HG02571 (cell line): ENCODE measurements at regions not wholly inside any gene's neighbourhood (a gene's known extent, or its start where the extent isn't known, plus 50 kb on each side); places are given as distances from the start of the nearest gene placed in this dataset.

Experiments
- ATAC-seq: cut with Tn5 transposase; IDR thresholded peaks from one replicate; pipeline ENCODE4 v1.9.1; 2021; ENCODE audit warnings: mild to moderate bottlenecking, moderate library complexity; ENCODE audit not compliant: unreplicated experiment

DNA sequence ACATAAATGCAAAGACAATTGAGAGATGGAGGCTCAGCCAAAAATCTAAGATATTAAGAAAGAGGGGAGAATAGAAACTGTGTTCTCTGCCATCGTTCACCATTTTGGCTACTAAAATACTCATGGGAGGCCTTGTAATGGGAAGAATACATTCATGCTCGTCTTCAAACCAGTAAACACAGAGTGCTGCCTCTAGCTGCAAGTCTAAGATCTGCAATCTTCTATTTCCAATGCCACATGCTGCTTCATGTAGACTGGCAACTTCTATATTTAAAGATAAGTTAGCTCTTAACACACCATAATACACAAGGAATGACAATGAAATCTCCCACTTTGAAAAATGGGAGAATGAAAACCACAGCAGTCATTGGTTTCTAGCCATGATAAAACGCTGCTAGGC lies 387.3 kb downstream of the HS3ST3B1 start:
- ATAC-seq = no peak

- no peak for ATAC-seq
Measured at GRCh38 chr17:14672830-14673229, 371.9 kb downstream of the HS3ST3B1 start.

- ATAC-seq = no peak
Measured at GRCh38 chr17:14670861-14671260, 370.0 kb downstream of the HS3ST3B1 start.

DNA sequence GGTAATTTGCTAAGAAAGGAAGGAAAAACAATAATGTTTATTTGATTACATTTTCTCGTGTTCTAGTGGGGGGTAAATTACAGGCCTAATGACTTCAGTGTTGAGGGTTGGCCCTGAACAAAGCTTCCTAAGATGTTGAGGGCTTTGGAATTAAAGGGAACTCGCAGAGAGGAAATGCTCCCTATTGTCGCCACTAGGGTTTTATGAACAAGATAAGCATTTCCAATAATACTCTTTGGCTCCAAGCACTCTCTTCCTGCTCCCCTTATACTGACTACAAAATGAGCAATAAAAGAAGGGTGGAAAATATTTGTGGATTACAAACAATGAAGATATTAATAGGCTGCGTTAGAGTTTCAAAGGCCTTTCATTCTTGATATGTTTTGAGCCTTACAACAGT lies 363.6 kb downstream of the HS3ST3B1 start:
- ATAC-seq = no peak

DNA sequence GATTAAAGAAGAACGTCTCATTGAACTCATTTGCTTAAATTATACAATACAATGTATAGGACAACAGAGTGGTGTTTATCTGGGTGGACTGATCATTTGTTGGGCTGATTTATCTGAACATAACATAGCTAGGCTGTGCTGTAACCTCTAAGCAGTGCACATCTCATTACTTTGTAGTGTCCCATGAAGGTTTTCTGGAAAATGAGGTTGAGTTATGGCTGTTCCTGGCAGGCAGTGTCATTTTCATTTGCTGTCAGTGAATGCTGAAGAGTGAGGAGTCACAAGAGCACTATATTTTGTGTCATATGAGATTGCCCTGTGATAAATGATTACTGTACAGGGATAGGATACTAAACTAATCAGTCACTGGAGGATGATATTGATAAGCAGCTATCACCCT lies 340.2 kb downstream of the HS3ST3B1 start:
- no peak for ATAC-seq

DNA sequence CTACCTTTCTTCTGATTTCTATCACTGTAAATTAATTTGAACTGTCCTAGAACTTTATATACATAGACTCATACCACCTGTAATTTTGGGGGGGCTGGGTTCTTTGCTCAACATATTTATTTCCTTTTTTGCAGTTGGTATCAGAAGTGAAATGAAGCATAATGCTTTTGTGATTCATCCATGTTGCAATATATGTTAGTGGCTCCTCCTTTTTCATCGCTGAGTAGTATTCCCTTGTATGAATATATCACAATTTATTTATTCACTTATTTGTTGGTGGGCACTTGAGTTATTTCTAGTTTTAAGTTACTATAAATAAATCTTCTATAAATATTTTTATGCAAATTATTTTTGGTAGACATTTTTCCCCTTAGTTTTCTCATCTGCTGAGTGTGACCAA lies 336.4 kb downstream of the HS3ST3B1 start:
- ATAC-seq = no peak

- no peak for ATAC-seq
Measured at GRCh38 chr17:14630621-14631020, 329.7 kb downstream of the HS3ST3B1 start.

GRCh38 chr17:14630046-14630445 lies 329.2 kb downstream of the HS3ST3B1 start:
- no peak for ATAC-seq

DNA sequence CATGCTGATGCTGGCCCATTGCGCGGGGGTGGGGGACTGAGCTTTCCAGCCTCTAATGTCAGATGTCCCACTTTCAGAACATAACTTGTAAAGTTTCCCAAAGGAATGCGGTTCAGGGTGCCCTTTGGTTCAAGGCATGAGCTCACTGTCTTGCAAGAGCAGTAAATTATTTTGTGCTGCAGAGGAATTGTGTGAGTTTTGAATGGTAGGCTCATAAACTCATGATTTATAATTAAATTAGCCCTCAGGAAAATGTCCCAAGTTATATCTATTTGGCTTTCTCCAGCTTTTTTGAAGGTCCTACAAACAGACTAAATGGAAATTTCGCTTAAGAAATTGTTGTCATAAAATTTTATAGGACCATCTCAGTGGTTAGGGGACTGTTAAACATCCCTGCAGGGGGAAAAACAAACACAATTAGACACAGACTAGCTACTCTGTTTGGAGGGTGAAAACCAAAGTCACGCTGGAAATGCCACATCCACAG lies 321.8 kb downstream of the HS3ST3B1 start:
- ATAC-seq = no peak

DNA sequence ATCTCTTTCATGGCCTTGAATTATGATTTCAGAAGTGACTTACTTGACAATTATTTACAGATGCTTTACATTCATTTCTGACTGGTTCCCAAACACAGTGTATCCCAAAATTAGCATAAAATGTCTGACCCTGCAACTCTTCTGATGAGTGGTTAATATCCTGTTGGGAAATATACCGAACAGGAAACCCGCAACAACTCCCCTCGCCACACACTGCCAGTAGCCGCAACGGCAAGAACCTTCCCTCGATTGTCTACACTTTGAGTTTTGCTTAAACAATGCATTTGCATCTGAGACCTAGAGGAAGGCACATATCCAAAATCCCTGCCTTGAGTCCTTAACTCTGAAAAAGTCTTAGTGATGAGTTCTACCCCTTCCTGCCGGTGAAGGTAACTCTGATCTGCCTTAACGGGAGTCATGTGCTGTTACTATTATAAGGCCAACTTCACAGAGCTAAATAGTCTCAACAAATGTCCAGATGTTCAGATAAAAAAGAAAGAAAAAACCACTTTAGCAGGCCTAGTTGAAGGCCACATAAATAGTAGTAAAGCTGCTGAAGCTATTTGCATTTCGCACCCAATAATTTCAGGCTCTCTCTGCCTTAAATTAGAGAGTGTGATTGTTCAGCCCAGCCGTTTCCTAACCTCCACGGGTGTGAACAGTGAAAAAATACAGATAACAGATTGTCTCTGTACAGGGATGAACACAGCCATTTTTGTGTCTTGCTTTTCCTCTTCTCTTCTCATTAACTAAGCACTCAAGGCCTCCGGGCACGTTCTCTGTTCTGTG lies 321.1 kb downstream of the HS3ST3B1 start:
- ATAC-seq = no peak

GRCh38 chr17:14619821-14620220 lies 318.9 kb downstream of the HS3ST3B1 start:
- ATAC-seq = no peak

GRCh38 chr17:14616528-14616927 lies 315.6 kb downstream of the HS3ST3B1 start:
- no peak for ATAC-seq

DNA sequence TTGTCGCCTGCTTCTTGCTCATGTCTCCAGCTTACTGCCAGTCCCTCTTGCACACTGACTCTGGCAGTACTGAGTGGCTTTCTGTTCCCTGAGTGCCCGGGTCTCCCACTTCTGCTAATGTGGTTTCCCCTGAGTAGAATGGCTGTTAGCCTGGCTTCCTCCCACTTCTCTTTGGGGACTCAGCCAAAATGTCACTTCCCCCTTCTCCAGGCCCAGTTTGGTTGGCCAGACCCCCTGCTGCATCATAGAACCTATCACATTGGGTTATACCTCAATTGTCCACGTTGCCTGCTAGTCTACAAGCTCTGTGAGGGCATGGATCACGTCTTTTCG lies 304.4 kb downstream of the HS3ST3B1 start:
- ATAC-seq = no peak

DNA sequence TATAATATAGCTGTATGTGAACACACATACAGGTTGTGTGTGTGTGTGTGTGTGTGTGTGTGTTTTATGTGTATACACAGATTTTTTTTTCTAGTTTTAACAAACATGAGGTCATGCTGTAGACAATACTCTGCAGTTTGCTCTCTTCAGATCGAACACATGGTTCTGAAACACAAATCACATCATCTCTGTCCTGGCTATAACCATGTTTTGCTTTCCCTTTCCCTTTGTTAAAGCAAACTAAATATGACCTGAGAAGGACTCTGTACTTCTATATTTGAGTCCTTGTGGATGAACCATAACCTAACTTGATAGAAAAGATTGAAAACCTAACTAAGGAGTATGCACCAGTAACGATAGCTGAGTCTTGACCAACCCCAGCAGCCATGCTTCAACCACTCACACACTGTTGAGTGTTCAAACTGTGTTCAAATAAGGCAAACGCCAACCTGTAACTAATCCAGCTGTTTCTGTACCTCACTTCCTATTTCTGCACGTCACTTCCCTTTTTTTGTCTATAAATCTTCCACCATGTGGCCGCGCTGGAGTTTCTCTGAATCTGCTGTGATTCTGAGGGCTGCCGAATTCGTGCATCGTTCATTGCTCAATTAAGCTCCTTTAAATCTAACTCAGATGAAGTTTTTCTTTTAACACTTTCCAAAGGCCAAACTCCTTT lies 303.8 kb downstream of the HS3ST3B1 start:
- ATAC-seq = no peak

GRCh38 chr17:14596224-14596623 lies 295.3 kb downstream of the HS3ST3B1 start:
- no peak for ATAC-seq

GRCh38 chr17:14595656-14596055 lies 294.8 kb downstream of the HS3ST3B1 start:
- no peak for ATAC-seq

GRCh38 chr17:14594690-14595089 lies 293.8 kb downstream of the HS3ST3B1 start:
- ATAC-seq = no peak

DNA sequence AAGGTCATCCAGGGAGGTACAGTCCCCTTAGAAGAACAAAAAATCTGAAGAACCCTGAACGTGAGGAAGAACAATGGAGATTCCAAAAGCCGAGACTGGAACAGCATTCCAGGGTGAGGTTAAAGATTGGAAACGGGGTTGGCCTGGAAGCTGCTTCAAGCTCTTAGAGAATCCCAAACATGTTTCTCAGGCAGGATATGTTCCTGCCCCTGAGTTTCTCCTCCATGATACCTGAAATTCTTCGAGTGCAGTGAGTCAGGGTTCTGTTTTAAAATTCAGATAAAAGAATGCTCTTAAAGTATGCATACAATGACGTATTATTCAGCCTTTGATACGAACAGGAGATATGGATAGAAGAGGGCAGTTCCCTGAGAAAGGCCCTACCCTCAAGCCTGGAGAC lies 293.1 kb downstream of the HS3ST3B1 start:
- no peak for ATAC-seq

DNA sequence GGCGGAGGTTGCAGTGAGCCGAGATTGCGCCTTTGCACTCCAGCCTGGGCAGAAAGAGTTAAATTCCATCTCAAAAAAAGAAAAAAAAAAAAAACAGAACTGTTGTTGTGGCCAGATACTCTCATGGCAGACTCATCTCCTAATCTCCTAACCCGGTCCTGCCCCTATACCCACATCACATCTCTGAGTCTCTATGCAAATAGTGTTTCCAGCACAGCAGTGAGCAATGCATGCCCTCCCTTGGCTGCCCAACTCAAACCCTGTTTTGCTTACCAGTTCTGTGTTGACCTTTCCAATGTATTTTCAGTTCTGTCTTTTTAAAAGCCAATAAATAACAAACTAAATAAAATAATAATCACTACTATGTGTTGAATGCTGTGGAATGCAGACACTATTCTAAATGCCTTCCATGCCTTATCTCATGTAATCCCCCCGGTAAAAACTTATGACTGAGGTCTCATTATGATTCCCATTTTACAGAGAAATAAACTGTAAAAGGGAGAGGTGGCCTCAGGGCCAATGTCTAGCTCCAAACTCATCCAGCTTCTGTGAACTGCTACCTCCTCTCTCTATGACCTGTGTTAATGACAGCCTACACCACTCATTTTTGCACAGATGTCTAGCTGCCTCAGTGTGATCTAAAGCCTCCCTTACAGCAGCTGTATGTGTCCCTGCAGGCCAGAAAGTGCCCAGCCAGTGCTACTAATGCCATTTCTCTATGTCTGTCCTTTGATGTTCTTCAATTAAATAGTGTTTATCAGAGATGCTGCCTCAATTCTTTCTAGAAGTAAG lies 289.8 kb downstream of the HS3ST3B1 start:
- ATAC-seq = no peak

DNA sequence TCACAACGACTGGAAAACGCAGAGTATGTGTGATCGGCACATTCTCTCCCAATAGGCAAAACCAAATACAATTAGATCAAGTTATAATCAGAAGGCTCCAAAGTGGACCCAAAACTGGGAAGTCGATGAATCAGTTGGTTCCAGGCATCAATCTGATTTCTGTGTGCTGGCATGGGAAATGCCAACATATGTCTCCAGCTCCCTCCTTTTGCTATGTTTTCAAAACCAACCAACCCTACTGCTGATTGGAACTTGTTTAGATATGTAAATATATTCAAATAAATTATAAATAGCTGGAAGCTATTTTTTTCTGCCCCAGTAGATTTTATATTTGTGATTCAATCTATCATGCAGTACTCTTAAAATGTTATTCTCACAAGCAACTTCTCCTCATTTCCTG lies 284.2 kb downstream of the HS3ST3B1 start:
- ATAC-seq = no peak

DNA sequence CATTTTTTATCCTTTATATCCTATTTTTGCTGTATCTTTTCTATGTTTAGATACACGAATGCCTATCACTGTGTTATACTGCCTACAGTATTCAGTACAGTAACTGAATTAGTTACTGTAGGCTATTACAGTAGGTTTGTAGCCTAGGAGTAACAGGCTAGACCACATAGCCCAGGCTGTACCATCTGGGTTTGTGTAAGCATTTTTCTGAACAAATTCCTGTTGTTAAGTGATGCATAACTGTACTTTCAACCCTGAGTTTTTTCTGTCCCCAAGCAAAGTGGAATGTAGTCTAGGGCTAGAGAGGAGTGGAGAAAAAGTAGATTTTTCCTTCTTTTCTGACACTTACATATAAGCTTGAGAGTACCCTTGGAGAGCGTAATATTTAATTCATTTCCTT lies 282.1 kb downstream of the HS3ST3B1 start:
- ATAC-seq = no peak
